HT1080 (cell line): ENCODE measurements at regions not wholly inside any gene's neighbourhood (a gene's known extent, or its start where the extent isn't known, plus 50 kb on each side); places are given as distances from the start of the nearest gene placed in this dataset.

Experiments
- DNase-seq: peaks from one replicate; pipeline ENCODE4 v3.0.0-alpha.2; 2015; ENCODE audit warnings: low read depth

DNA sequence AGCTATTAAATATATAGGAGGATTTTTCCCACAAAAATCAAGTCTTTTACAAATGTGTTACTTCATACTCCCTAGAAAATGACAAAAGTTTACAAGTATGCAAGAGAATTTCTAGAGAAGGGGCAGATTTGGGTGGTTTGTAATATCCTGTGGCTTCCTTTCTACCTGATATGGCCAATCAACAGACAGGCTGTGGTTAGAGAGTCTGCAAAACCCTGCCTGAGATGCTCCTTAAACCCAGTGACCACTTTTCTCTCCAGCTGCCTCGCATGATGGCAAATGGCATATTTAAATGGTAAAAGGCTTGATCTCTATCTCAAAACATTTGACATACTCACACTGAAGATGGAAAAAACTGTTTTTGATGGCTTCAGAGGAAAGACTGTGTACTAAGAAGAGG is 550.1 kb upstream of the ZNF462 start:
- DNase-seq: peak; percentile 8

DNA sequence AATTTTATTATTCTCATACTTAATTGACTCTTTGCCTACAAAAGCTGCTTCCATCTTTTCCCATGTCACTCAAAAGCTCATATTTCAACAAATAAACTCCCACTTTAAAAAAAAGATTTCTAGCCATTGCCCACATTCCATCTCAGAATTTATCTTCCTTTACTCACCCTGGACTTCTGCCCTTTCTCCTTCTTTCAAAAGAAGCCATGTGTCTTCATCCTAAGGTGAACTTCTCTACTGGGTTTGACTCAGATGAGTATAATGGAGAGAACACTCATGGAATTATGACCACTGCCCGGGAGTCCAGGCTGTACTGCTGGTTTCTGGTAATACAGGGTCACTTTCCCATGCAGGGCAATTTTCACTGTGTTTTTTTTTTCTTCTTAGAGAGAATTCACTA is 548.5 kb upstream of the ZNF462 start:
- peak; percentile 29 for DNase-seq

DNA sequence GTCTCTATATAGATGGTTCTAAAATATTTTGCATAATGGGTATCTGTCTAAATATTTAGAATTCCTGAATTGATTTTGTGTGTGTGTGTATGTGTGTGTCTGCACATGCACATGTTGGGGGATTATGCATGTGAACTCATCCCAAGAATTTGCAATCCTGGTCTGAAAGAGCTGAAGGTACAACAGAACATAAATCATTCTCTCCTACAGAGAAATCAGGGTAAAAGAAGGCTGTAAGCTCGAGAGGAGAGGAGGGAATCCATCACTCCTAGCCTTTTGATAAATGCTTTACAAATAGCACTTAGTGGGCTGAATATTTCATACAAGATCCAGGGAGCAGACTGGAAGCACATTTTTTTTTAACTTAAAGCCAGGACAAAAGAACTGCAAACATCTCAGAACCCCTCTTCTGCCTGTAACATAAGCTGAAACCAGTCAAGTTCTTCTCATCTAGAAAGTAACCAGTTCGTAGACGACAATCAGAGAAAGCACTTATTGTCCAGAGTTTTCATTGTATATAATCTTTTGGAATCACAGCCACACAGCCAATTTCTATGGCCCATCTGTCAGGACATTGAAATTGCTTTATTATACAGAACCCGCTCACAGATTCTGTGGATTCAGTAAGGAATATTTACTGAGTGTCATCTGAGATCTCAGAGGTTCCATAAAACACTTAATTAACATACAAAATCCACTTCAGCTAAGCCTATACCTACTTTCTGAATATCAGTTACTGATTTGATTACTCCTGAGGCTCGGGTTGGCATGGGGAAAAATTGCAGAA is 541.4 kb upstream of the ZNF462 start:
- DNase-seq: no peak

DNA sequence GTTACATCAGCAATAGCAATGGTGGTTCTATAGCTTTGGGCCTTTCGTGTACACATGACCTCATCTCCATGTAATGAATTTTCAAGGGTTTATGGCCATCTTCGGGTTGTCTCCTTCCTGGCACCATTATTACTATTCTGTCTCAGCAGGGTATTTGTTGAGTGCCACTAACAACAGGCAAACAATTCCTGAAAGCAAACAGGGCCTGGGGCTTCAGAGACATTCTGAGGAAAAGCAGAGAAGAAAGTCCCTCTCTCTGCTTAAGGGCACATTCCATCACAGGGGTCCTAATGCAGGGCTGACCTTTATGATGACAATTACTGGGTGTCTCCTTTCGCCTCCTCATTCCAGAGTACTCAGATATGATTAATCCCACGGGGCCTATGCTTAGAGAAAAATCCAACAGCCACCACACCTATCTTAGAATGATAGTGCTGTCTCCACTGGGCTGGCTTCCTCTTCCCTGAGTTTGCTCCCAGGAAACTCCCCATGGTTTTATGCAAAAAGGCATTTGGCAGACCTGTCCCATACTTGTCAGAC is 540.2 kb upstream of the ZNF462 start:
- no peak for DNase-seq

DNA sequence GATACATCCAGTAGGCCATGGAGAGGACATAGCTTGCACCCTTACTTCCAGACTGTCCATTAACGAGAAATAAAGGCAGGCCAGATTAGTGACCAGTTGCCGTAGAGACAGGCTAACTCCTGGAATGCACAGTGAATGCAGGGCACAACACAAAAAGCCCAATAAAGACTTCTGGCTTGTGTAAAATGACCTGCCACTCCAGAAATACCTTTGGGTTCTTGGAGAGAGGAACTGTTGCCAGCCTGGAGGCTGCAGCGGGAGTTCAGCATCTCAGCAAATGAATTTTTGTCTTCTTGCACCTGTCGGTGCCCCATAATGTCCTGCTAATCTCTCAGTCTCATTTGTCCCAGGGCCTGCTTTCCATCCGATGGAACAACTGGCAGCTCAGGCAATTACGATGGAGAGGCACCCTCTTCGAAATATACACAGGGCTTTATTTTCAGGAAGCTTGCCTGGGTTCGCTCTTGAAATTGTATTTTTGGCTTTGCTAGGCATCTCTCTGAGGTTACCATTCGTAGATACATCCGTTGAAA is 538.8 kb upstream of the ZNF462 start:
- no peak for DNase-seq

DNA sequence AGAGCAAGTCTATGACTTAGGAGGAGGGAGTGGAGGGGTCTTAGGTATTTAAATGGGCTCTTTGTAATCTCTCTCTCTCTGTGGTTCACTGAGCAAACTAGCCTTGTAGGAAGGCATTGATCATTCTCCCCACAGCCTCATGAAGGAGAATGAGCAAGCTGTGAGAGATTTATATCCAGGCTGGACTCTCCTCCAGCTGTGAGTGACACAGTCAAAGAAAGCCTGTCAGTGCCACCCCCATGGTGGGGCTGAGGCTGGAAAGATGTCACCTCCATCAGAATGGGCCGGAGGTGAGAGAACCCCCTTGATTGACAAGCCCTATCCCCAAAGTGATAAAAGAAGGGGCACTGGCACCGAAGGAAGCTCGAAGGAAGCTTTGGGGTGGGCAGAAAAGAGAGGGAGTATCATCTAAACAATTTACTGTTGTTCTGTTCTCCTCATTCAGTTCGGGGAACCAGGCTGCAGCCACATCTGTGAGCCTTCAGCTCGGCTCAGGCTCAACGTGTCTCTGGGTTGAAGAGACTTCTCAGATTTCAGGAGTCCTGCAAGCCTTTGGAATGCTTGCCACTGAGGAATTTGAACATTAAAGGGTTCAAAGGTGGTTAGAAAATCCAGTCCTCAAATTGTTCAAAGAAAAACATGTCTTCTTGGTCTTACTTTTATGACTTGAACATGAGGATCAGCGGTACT is 538.2 kb upstream of the ZNF462 start:
- no peak for DNase-seq

DNA sequence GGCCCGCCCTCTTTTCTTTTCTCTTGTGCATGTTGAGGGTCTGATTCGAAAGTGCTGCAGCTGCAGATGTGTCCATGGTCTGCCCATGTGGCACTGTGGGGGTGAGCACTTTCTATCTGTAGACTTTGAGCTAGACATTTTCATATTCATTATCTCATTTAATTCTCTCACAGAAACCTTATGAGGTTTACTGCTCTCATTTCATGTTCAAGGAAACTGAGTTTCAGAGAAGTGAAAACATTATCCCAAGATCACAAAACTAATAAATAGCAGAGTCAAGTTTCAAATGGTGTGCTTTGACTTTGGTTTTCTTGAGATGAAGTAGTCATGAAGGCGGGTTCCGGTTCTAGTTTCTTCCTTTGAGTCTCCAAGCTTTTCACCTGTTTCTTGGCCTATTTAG is 536.5 kb upstream of the ZNF462 start:
- DNase-seq: no peak

DNA sequence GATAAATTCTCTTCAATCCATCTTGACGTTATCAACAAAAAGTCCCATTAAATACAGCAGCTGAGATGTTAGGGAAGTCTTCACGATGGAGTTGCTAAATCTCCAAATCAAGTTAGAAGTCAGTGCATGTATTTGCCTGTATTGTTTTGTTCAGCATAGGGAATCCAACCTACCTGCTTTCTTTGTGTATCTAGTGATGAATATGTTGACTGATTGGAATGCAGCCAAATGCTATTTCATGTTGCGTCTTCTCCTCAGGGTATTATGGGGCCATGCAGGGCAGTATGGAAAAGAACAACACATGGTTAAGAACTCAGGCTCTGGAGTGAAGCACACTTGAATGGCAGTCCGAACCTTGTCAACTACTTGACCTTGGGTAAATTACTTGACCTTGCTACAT is 529.5 kb upstream of the ZNF462 start:
- DNase-seq: no peak

DNA sequence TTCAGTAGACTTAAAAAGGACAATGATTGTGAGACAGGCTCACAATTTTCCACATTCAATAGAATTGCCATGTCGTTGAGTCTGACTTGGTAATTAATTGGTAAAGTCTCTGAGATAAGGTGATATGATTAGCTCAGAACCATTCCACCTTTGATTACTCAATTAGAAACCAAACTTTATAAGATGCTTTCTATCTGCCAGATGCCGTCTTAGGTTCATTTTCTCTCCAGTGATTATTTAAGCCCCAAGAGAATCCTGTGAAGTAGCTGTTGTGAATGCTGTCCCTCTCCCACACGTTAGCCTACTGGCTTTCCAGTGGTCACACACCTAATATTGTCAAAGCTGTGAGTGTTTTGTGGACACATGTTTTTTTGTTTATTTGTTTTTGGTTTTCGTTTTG is 528.9 kb upstream of the ZNF462 start:
- no peak for DNase-seq

DNA sequence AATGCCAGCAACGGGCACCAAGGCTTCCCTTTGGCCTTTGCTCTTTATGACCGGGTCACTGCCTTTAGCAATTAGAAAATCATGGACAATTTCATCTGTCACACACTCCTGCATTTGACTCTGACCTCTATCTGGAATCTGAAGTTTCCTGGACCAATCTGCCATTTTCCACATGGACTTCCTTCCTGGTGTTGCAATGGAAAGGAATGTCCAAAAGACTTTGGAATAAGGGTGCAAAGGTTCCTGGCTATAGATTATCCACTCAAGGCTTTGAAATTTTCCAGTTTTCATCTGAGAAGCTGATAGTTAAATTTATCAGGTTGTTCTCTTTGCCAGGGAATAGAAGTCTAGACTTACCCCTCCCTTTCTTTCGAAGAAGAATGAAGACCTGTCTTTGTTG is 523.1 kb upstream of the ZNF462 start:
- no peak for DNase-seq

DNA sequence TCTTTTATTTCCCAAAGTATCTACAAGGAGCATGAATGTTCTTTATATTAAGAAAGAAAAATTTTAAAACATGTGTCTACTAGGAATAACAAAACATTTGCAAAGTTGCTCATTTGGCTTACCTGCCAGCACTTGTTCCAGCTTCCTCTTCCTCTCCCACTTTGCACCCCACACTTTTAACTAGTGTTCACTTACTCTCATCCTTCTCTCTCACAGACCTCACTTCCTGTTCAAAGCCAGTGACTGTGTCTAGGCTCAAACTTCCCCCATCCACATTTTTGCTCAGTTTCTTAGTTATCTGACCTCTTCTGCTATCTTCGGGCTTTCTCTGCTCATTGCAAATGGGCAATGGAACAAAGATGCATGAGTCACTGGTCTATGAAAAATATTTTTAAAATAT is 512.2 kb upstream of the ZNF462 start:
- no peak for DNase-seq

DNA sequence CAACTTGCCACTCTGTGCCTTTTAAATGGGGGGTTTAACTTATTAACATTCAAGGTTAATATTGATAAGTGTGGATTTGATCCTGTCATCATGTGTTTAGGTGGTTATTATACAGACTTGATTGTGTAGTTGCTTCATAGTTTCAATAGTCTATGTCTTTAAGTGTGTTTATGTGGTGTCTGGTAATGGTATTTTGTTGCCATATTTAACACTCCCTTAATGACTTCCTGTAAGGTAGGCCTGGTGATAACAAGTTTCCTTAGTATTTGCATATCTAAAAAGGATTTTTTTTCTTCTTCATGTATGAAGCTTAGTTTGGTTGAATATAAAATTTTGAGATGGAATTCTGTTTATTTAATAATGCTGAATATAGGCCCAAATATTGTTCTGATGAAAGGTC is 506.0 kb upstream of the ZNF462 start:
- no peak for DNase-seq

DNA sequence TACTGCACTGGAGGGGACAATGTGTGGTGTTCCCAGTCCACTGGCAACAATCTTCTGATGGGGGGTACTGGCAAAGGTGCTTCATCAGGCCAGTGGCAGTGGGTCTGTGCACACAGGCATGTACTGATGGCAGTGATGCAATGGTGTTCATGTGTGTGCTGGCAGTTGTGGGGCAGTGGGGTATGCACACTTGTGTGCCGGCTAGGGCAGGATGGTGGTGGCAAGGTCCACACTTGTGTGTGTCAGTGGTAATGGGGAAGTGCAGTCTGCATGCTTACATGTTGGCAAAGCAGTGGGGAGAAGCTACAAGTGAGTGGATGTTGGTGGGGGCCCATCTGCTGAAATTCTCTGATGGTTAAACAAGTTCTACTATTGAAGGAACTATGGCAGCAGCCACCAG is 504.6 kb upstream of the ZNF462 start:
- DNase-seq: no peak

DNA sequence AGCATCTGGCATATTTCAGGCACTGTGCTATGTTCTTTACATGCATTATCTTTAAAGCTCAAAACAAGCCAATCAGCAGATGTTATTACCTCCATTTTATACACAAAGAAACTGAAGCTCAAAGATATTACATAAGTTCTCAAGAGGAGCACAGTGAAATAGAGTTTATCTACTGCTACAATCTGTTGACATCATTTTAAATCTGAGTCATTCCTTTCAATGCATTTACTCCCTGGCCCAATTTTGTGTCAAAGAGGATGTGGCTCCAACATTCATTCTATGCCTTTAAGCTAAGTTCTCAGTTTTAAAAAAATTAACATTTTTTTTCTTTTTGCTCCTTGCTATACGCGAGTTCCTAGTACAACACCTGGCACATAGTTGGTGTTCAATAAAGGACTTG is 486.3 kb upstream of the ZNF462 start:
- peak; percentile 36 for DNase-seq

DNA sequence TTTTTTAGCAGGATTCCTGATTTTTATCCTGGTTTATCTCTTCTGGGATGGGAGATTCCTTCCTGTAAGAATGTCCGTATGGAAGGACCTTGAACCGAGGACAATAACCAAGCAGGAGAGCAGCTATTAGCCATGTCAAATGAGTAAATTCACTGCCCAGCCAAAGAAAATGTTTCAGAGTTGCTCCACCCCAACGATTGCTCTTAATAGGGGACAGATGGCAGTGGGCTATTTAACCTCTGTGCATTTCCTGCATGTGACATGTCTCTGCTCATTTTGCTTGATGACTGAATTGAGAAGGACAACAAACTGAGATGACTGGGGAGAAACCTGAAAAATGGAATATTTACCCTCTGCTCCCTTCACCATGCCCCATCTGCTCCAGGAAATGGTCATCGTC is 479.9 kb upstream of the ZNF462 start:
- no peak for DNase-seq

DNA sequence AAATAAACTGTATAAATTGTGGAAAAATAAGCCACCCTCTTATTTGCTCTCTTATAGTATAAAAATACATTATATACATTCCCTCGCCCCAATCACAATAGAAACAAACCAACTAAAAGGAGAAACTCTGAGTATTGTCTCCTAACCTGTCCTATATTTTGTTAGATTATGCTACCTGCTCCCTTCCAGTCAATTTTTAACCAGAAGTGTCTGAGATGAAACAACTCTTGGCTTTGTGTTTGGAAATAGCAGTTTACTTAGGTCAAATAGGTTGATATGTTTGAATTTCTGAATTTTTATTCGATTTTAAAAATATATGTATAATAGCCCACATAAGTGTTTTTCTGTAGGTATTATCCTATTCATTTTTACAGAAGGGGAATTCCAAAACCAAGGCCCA is 475.0 kb upstream of the ZNF462 start:
- no peak for DNase-seq

DNA sequence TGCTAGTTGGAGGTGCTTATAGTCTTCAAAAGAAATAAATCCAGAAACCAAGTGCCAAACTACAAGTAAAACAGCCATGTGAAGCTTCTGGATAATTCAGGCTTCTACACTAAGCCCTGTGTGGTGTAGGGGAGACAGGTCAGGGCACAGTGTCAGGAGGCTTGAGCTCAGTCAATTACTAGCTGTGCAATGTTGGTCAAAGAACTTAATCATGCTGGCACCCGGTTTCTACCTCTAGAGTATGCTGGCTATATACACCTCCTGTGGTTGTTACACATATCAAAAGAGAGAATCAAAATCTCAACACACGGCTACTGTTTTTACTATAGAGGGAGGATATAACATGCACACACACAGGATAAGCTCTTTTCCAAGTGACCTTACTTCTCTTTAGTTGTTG is 469.7 kb upstream of the ZNF462 start:
- no peak for DNase-seq

DNA sequence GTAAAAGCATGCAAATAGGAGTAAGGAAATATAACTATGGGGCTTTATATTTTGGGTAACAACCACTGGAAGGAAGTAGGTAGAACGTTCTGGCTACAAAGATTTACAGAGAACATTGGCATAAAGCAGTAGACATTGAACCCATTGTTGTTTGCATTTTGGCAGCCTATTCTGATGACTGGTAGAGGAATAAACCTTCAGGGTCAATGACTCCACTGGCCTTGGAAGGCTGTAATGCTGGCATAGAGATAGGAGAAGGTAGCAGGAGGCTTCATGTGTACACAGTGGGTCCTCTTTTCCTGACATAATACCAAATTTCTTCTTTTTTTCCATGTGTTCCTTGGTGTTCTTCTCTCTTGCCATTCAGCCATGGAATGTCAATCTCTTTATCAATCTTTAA is 462.8 kb upstream of the ZNF462 start:
- DNase-seq: no peak

DNA sequence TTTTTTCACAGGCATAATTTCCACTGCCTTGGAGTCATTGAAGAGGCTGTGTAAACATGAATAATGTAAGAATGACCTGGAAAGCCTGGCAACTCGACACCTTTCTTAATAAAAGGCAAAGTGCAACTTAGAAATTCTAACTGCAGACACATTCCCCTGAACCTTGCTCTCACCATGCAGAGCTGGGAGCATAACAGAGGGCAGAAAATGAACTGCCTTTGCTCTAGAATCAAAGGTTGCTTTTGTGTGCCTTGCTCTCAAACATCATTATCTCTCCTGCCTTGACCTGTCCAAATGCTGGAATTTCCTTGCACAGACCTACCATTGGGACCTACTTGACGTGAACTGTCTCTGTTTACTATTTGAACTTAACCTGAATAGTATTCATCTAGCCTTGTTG is 462.0 kb upstream of the ZNF462 start:
- no peak for DNase-seq

DNA sequence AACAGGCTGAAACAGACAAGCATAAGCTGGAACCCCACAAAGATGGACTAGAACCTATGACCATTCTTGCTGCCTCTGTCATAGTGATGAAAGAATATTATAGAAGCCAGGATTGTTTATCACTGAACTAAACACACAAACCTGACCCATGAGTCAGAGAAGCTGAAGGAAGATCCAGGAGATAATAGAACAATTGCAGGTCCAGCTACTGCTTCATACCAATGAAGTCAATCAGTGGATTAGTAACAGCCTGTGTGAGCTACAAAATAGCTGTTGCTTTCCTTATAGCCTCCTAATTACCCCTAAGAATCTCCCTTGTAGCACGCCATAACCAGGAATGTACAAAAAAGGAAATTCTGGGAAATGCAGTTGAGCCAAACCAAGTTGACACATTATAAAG is 459.9 kb upstream of the ZNF462 start:
- DNase-seq: peak; percentile 52

DNA sequence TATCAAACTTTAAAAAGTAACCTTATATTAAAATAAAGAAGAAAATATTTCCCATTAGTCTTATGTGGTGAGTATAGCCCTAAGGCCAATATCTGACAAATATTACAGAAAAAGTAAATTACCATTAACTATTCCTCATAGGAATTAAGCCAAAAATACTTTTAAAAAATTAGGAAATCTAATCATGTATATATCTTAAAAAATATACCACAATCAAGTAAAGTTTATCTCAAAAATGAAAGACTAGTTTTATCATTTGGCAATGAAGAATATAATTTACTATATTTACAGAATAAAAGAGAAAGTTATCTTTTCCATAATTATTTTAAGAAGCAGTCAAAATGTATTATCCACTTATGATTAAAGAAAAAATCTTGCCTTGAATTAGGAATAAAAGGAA is 458.8 kb upstream of the ZNF462 start:
- no peak for DNase-seq

DNA sequence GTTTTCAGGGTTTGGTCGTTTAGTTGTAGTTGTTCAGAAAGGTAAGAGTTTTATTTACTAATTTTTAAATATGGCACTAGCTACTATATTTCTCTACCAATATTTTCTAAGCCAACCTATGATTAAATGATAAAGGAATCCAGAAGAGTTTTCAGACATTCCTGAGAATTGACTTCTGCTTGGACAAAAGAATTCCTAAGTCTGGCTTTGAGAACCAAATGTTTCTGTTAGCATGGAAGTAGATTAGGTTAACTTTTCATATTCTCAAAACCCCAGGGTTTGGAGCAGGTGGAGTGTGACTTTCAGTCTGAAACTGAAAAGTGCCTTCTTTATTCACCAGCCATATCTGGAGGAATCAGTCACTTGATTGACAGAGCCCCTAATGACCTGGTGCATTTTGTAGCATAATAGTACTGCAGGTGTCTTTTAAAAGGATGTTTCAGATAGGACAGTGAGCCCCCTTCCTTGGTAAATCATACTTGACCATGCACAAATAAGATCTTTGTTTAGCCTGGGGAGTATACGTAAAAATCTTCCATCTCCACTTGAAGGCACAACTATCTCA is 457.0 kb upstream of the ZNF462 start:
- DNase-seq: no peak
